ENCODE measurements at regions not wholly inside any gene's neighbourhood (a gene's known extent, or its start where the extent isn't known, plus 50 kb on each side); places are given as distances from the start of the nearest gene placed in this dataset.

- no peak for TF ChIP-seq GATA2 (IDR thresholded peaks at IDR 0.05; ENCODE audit: low read depth, low read length)
- TF ChIP-seq GATA3 (IDR thresholded peaks at IDR 0.05; ENCODE audit: low read depth, low read length): no peak
Measured at GRCh38 chr3:44050867-44051266, 190.8 kb upstream of the TOPAZ1 start.

Measured in SH-SY5Y (cell line).